ENCODE measurements at regions not wholly inside any gene's neighbourhood (a gene's known extent, or its start where the extent isn't known, plus 50 kb on each side); places are given as distances from the start of the nearest gene placed in this dataset.

- TF ChIP-seq CTCF (IDR thresholded peaks at IDR 0.05 in 8 of 11, conservative IDR thresholded peaks at IDR 0.05 in 3 of 11) (no peak), POLR2AphosphoS5 (IDR thresholded peaks at IDR 0.05) (no peak)
Observed at GRCh38 chr20:12270863-12271262, 353.2 kb downstream of the BTBD3 start.
